GM12875 (cell line): ENCODE measurements at regions not wholly inside any gene's neighbourhood (a gene's known extent, or its start where the extent isn't known, plus 50 kb on each side); places are given as distances from the start of the nearest gene placed in this dataset.

Experiments
- H3K4me3 ChIP-seq: one replicate; pipeline ENCODE4 v1.5.1; 2011; ENCODE audit warnings: low read depth, low read length, control low read depth
- TF ChIP-seq, protein P1 (sequence below): IDR thresholded peaks from 2 replicates; pipeline ENCODE4 v1.5.1; 2011; ENCODE audit warnings: low read depth, mild to moderate bottlenecking, control low read depth, inconsistent platforms, low read length, moderate library complexity, borderline replicate concordance; ENCODE audit not compliant: insufficient read depth

DNA sequence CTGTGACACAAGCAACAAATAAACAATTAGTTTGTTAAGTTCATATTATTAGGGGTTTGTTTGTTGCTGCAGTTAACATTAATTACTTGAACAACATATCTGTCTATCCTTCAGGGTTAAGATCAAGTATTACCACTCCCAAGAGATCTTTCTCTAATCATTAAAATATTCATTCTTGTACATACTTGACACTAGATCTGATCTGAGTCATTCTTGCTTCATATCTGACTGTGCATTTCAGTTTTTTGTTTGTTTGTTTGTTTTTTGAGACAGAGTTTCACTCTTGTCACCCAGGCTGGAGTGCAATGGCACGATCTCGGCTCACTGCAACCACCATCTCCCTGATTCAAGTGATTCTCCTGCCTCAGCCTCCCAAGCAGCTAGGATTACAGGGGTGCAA is 613.3 kb upstream of the PLXNA2 start:
- H3K4me3 ChIP-seq: no peak overlapping the region
- TF ChIP-seq, protein P1, sequence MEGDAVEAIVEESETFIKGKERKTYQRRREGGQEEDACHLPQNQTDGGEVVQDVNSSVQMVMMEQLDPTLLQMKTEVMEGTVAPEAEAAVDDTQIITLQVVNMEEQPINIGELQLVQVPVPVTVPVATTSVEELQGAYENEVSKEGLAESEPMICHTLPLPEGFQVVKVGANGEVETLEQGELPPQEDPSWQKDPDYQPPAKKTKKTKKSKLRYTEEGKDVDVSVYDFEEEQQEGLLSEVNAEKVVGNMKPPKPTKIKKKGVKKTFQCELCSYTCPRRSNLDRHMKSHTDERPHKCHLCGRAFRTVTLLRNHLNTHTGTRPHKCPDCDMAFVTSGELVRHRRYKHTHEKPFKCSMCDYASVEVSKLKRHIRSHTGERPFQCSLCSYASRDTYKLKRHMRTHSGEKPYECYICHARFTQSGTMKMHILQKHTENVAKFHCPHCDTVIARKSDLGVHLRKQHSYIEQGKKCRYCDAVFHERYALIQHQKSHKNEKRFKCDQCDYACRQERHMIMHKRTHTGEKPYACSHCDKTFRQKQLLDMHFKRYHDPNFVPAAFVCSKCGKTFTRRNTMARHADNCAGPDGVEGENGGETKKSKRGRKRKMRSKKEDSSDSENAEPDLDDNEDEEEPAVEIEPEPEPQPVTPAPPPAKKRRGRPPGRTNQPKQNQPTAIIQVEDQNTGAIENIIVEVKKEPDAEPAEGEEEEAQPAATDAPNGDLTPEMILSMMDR: no peak

DNA sequence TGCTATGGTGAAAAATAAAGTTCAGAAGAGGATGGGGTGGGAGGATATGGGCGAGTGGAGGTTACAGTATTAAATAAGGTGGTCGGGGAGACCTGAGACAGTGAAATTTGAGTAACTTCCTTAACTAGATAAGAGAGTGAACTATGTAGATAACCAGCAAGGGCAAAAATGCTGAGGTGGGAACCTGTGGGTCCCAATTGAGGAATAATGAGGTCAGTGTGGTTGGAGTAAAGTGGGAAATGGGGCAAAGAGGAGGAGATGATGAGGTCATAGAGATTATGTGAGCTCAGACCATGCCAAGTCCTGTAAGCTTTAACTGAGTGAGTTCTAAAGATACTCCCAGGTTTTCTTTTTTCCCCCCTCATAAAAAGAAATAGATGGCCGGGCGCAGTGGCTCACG is 614.6 kb upstream of the PLXNA2 start:
- H3K4me3 ChIP-seq: no peak overlapping the region
- TF ChIP-seq, protein P1: no peak

DNA sequence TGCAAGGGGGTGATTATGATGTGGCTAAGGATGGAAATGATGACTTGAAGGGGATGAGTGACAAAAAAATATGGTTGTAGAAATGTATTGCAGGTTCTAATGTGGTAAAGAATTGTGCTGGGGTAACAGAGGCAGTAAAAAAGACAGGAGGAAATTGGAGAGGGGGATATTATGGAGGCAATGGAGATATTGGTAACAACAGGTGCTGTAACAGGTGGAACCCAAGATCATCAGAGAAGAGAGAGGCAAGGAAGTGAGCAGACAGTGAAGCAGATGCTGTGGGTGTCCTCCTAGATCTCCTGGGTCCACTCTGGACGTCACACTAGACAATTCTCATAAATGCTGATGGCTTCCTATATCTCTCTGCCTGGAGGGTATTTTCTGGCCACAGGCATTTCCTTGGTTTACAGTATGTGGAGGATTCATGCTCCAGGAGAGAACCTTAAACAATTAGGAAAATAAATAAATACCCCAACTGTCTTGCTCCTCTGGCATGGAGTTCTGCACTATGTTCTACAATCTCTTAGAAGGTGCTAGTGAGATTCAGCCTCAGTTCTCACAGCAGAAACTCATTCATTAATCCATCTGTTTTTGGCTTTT is 620.3 kb upstream of the PLXNA2 start:
- TF ChIP-seq, protein P1: no peak
- H3K4me3 ChIP-seq: no peak overlapping the region

DNA sequence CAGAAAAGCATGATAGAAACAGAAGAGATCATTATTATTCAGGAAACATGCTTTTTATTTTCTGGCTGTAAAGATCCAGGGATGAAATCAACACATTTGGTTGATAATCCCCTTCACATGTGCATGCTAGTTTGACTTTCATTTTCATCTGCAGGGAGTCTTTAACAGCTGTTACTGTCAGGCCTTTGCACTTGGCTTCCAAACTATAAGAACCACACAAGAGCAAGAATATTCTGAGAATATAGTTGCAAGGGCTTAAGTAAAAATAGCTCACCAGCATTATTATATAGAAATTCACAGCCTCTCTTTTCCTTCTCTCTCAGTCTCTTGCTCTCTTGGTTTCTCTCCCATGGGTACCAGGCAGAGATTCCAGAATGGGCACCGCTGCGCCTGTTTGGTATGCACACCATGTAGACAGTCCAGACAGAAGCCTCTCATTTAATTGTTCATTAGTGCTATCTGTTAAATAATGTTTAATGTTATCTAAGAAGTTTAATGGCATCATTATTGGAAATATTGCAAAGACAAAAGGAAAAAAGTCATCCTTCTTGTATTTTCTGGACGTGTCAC is 622.3 kb upstream of the PLXNA2 start:
- no peak overlapping the region for H3K4me3 ChIP-seq
- TF ChIP-seq, protein P1: no peak

DNA sequence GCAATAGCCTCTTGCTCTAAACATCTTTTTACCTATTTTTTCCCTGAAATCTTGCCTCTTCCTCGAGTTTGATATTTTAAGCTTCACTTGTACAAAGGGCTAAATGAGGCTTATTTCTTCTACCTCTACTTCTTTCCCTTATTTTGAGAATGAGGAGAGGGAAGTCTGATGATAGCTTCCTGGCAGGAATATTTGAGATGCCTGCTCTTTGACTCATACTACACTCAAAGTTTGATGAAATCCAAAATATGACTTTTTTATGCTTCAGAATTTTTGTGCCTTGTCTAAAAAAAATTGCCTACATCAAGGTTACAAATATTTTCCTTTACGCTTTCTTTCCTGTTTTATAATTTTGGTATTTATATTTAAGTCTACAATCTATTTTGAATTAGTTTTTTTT is 624.4 kb upstream of the PLXNA2 start:
- H3K4me3 ChIP-seq: no peak overlapping the region
- TF ChIP-seq, protein P1: no peak

DNA sequence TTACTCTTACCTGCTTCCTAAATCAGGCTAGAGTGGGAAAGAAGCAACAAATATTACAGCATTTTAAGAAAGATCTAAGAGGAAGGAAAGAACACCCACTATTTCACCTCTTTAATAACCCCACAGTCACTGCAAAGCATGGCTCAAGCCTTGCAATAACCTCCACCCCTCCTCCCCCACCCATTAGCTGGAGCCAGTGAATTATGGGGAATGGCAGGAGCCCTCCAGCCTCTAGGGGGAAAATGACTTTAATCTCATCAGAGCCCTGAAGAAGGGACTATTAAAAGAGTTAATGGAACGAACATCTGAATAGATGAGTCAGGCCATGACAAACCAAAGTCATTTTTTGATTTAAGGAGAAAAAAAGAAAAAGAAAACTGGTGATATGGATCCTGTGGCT is 630.7 kb upstream of the PLXNA2 start:
- H3K4me3 ChIP-seq: no peak overlapping the region
- TF ChIP-seq, protein P1: no peak

DNA sequence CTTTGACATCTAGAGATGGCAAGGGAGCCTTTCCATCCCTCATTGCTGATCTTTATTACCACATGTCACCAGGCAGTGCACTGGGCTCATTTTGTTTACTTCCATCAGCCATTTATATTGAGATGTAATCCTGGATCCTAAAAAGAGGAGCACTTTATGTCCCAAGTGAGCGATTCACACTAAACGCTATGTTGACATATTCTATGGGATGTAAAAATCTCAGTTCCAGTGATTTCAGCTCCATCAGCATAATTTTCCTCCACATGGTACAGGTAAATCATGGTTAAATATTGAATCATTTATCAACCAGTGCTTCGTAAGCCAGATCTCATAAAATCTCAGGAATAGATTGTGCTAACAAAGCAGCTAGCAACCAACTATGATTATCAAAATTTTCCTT is 634.8 kb upstream of the PLXNA2 start:
- H3K4me3 ChIP-seq: no peak overlapping the region
- TF ChIP-seq, protein P1: no peak
